Stimulated activated CD4-positive, alpha-beta T cell treated with anti-CD3 and anti-CD28 coated beads, Interleukin-4, amount 100 ng/mL, for 48 hours (primary cell): ENCODE measurements at regions not wholly inside any gene's neighbourhood (a gene's known extent, or its start where the extent isn't known, plus 50 kb on each side); places are given as distances from the start of the nearest gene placed in this dataset.
"Not testable (repeated sequence)": the region's sequence is repeated elsewhere in the genome, so short reads cannot be mapped to it uniquely, and the experiment has no call there.

ENCODE experiments used
- DNase-seq, 2 donors: peaks; one replicate each; pipeline ENCODE4 v3.0.0-alpha.2; 2020; ENCODE audit warnings: low read depth in 2 of 2

GRCh38 chr22:17318817-17319216 lies 50.4 kb upstream of the CECR2 start:
- no peak for DNase-seq

GRCh38 chr22:17315310-17315709 lies 54.0 kb upstream of the CECR2 start:
- DNase-seq, result no peak

GRCh38 chr22:17314487-17314886 lies 54.8 kb upstream of the CECR2 start:
- no peak for DNase-seq

- no peak for DNase-seq
These were observed 55.6 kb upstream of the CECR2 start for GRCh38 chr22:17313626-17314025.

GRCh38 chr22:17307566-17307965 lies 61.7 kb upstream of the CECR2 start:
- no peak for DNase-seq

GRCh38 chr22:17305076-17305475 lies 64.2 kb upstream of the CECR2 start:
- DNase-seq, result no peak

GRCh38 chr22:17303840-17304779 lies 65.2 kb upstream of the CECR2 start:
- DNase-seq, result peak in 1 of 2 donors; percentile 46

GRCh38 chr22:17303441-17303839 lies 65.8 kb upstream of the CECR2 start:
- DNase-seq, result no peak

GRCh38 chr22:17302616-17303015 lies 66.6 kb upstream of the CECR2 start:
- DNase-seq, result no peak

- DNase-seq, result no peak
These were observed 68.3 kb upstream of the CECR2 start for GRCh38 chr22:17300926-17301325.

- DNase-seq, result not testable (repeated sequence)
These were observed 70.3 kb upstream of the CECR2 start for GRCh38 chr22:17298805-17299502.

GRCh38 chr22:17285656-17286055 lies 66.4 kb upstream of the ADA2 start:
- DNase-seq, result no peak

GRCh38 chr22:17284888-17285287 lies 65.7 kb upstream of the ADA2 start:
- DNase-seq, result no peak

GRCh38 chr22:17284466-17284865 lies 65.2 kb upstream of the ADA2 start:
- no peak for DNase-seq

GRCh38 chr22:17283865-17284264 lies 64.6 kb upstream of the ADA2 start:
- not testable (repeated sequence) for DNase-seq

- DNase-seq, result no peak
These were observed 64.2 kb upstream of the ADA2 start for GRCh38 chr22:17283423-17283822.

GRCh38 chr22:17281440-17281841 lies 62.2 kb upstream of the ADA2 start:
- no peak for DNase-seq

- DNase-seq, result no peak
These were observed 61.8 kb upstream of the ADA2 start for GRCh38 chr22:17281026-17281425.

- DNase-seq, result no peak
These were observed 53.3 kb upstream of the ADA2 start for GRCh38 chr22:17272511-17272991.

- no peak for DNase-seq
These were observed 52.6 kb upstream of the ADA2 start for GRCh38 chr22:17271711-17272451.

- no peak for DNase-seq
These were observed 50.5 kb upstream of the ADA2 start for GRCh38 chr22:17269607-17270261.

GRCh38 chr22:17269224-17269606 lies 50.0 kb upstream of the ADA2 start:
- DNase-seq, result no peak
